Uterus (tissue), 3 donors: ENCODE measurements at regions not wholly inside any gene's neighbourhood (a gene's known extent, or its start where the extent isn't known, plus 50 kb on each side); places are given as distances from the start of the nearest gene placed in this dataset.

Experiments
- DNase-seq, 2 donors: peaks; one replicate each; pipeline ENCODE4 v3.0.0-alpha.2; 2019 to 2020
- H3K27ac ChIP-seq, 2 donors: fragments of 200-600 bp; sonication (generic); 1 replicate in 1 of 2; 2 replicates in 1 of 2; pipeline ENCODE4 v1.5.1; 2016 to 2018
- H3K27me3 ChIP-seq, 2 donors: fragments of 200-600 bp; sonication (generic); one replicate each; pipeline ENCODE4 v1.5.1; 2018 to 2019; ENCODE audit warnings: control low read depth in 1 of 2
- H3K36me3 ChIP-seq, 2 donors: fragments of 200-600 bp; sonication (generic); one replicate each; pipeline ENCODE4 v1.5.1; 2019; ENCODE audit warnings: control low read depth in 1 of 2
- H3K4me1 ChIP-seq, 2 donors: fragments of 200-600 bp; sonication (generic); one replicate each; pipeline ENCODE4 v1.5.1; 2018 to 2019; ENCODE audit warnings: control low read depth in 1 of 2
- H3K4me3 ChIP-seq, 2 donors: fragments of 200-600 bp; sonication (generic); 1 replicate in 1 of 2; 2 replicates in 1 of 2; pipeline ENCODE4 v1.5.1; 2018 to 2019; ENCODE audit warnings: mild to moderate bottlenecking in 1 of 2
- H3K9me3 ChIP-seq, 2 donors: fragments of 200-600 bp; sonication (generic); one replicate each; pipeline ENCODE4 v1.5.1; 2019; ENCODE audit warnings: control low read depth in 1 of 2
- CTCF ChIP-seq, 4 experiments: fragments of 200-600 bp in 2 of 4; fragments of 450-650 bp in 2 of 4; sonication (generic) in 2 of 4; IDR thresholded peaks; one replicate each; pipeline ENCODE4 v1.5.1; 2016 to 2019; ENCODE audit warnings: antibody characterized with exemption in 4 of 4, mild to moderate bottlenecking in 2 of 4, moderate library complexity in 1 of 4
- POLR2A ChIP-seq, 2 donors: fragments of 450-650 bp; IDR thresholded peaks; one replicate each; pipeline ENCODE4 v1.6.1; 2016; ENCODE audit warnings: antibody characterized with exemption in 2 of 2, mild to moderate bottlenecking in 1 of 2, moderate library complexity in 1 of 2
- intact Hi-C: fragments of 100-400 bp; cut with DNase I; formaldehyde crosslinking; loops from one replicate; pipeline ENCODE4 v1.15.1; 2023; ENCODE audit warnings: low total_unique reads
- donor health status: DM: yes; HTN: yes; CAD: no.

GRCh38 chrX:69051901-69052300, 113.4 kb downstream of the PJA1 start:
- H3K36me3 ChIP-seq = no peaks in the 10 kb centered on the region
- no peaks in the 10 kb centered on the region for H3K4me1 ChIP-seq
- H3K27ac ChIP-seq = no peak overlapping the region
- DNase-seq = no peak
- no peaks in the 10 kb centered on the region for H3K9me3 ChIP-seq
- no peak overlapping the region for H3K4me3 ChIP-seq
- no peak for TF ChIP-seq CTCF (IDR thresholded peaks at IDR 0.05)
- no peak for TF ChIP-seq POLR2A (IDR thresholded peaks at IDR 0.05)
- no peaks in the 10 kb centered on the region for H3K27me3 ChIP-seq
- intact Hi-C loops = no loop called here

- no peak for TF ChIP-seq POLR2A (IDR thresholded peaks at IDR 0.05)
- no peak for TF ChIP-seq CTCF (IDR thresholded peaks at IDR 0.05)
- no peak overlapping the region for H3K27ac ChIP-seq
- no peaks in the 10 kb centered on the region for H3K36me3 ChIP-seq
- DNase-seq = no peak
- H3K4me1 ChIP-seq = no peaks in the 10 kb centered on the region
- no peak overlapping the region for H3K4me3 ChIP-seq
- H3K9me3 ChIP-seq = no peaks in the 10 kb centered on the region
- no peaks in the 10 kb centered on the region for H3K27me3 ChIP-seq
- intact Hi-C loops = no loop called here
These were observed 115.0 kb downstream of the PJA1 start for GRCh38 chrX:69050051-69050765.

GRCh38 chrX:69046996-69047490, 118.2 kb downstream of the PJA1 start:
- H3K27me3 ChIP-seq = no peaks in the 10 kb centered on the region
- DNase-seq = no peak
- no peaks in the 10 kb centered on the region for H3K36me3 ChIP-seq
- TF ChIP-seq POLR2A (IDR thresholded peaks at IDR 0.05) (no peak), CTCF (IDR thresholded peaks at IDR 0.05) (no peak)
- no peaks in the 10 kb centered on the region for H3K9me3 ChIP-seq
- intact Hi-C loops = no loop called here
- no peak overlapping the region for H3K27ac ChIP-seq
- H3K4me3 ChIP-seq = no peak overlapping the region
- H3K4me1 ChIP-seq = no peaks in the 10 kb centered on the region

GRCh38 chrX:69045616-69046345, 119.5 kb downstream of the PJA1 start:
- intact Hi-C loops = no loop called here
- H3K9me3 ChIP-seq = no peaks in the 10 kb centered on the region

More at GRCh38 chrX:69045616-69046345, 119.5 kb downstream of the PJA1 start:
- no peak for DNase-seq
- H3K4me3 ChIP-seq = no peak overlapping the region
- no peaks in the 10 kb centered on the region for H3K36me3 ChIP-seq
- no peak for TF ChIP-seq CTCF (IDR thresholded peaks at IDR 0.05)
- TF ChIP-seq POLR2A (IDR thresholded peaks at IDR 0.05) = no peak
- H3K27me3 ChIP-seq = no peaks in the 10 kb centered on the region
- no peak overlapping the region for H3K27ac ChIP-seq
- H3K4me1 ChIP-seq = no peaks in the 10 kb centered on the region
